ENCODE measurements at regions not wholly inside any gene's neighbourhood (a gene's known extent, or its start where the extent isn't known, plus 50 kb on each side); places are given as distances from the start of the nearest gene placed in this dataset.

- no peak for TF ChIP-seq SAP30 (IDR thresholded peaks at IDR 0.05; ENCODE audit: insufficient read depth, insufficient replicate concordance, low read length)
- no peak for TF ChIP-seq CTCF (IDR thresholded peaks at IDR 0.05; ENCODE audit: control extremely low read depth in 1 of 3, insufficient read depth in 1 of 3, low read depth in 1 of 3, low read length in 3 of 3)
- TF ChIP-seq RAD21 (IDR thresholded peaks at IDR 0.05 in 1 of 2, conservative IDR thresholded peaks at IDR 0.05 in 1 of 2; ENCODE audit: low read depth in 2 of 2, low read length in 2 of 2): no peak
- no peak for TF ChIP-seq MAX (IDR thresholded peaks at IDR 0.05)
- TF ChIP-seq CEBPB (IDR thresholded peaks at IDR 0.05; ENCODE audit: low read depth, low read length): no peak
Measured at GRCh38 chr1:232225336-232226131, 404.4 kb downstream of the SIPA1L2 start.

Data from H1 (cell line).